Fibroblast of pulmonary artery (primary cell): ENCODE measurements at regions not wholly inside any gene's neighbourhood (a gene's known extent, or its start where the extent isn't known, plus 50 kb on each side); places are given as distances from the start of the nearest gene placed in this dataset.

ENCODE experiments used
- DNase-seq: peaks from one replicate; pipeline ENCODE4 v3.0.0-alpha.2; 2010; ENCODE audit warnings: low read depth
- H3K4me3 ChIP-seq: replicated peaks from 2 replicates; pipeline ENCODE4 v1.5.1; 2011; ENCODE audit warnings: low read depth, mild to moderate bottlenecking, control low read depth, low read length, moderate library complexity
- CTCF ChIP-seq: IDR thresholded peaks from 2 replicates; pipeline ENCODE4 v1.5.1; 2011; ENCODE audit warnings: mild to moderate bottlenecking, control low read depth, low read length, inconsistent platforms; ENCODE audit errors: missing control alignments

DNA sequence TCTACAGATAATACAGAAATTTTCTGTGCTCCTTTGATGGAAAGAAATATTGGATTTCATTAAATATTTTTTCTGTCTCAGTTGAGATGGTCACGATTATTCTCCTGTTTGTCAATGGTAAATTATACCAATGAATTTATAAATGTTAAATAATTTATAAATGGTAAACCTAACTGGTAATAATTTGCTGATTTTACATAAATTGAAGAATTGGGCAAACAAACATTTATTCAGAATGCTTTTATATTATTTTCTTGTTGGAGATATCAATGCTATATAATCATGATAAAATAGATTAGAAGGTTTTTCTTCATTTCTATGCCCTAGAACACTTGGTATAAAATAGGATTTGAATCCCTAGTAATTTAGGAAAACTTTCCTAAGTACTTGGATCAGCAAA lies 597.6 kb upstream of the IGFBP3 start:
- H3K4me3 ChIP-seq: no peak overlapping the region
- TF ChIP-seq CTCF: no peak
- no peak for DNase-seq

GRCh38 chr7:46515844-46516590 lies 594.9 kb upstream of the IGFBP3 start:
- no peak for TF ChIP-seq CTCF
- no peak for DNase-seq

GRCh38 chr7:46513447-46513848 lies 592.4 kb upstream of the IGFBP3 start:
- DNase-seq: no peak
- no peak overlapping the region for H3K4me3 ChIP-seq
- TF ChIP-seq CTCF: no peak

More at GRCh38 chr7:46515844-46516590, 594.9 kb upstream of the IGFBP3 start:
- H3K4me3 ChIP-seq: no peak overlapping the region

- peak; percentile 14 for DNase-seq
- H3K4me3 ChIP-seq: no peak overlapping the region
- TF ChIP-seq CTCF: no peak
Observed at GRCh38 chr7:46512891-46513413, 591.9 kb upstream of the IGFBP3 start.

- H3K4me3 ChIP-seq: no peak overlapping the region
- no peak for DNase-seq
- TF ChIP-seq CTCF: no peak
Observed at GRCh38 chr7:46511442-46512215, 590.6 kb upstream of the IGFBP3 start.

GRCh38 chr7:46508583-46508982 lies 587.5 kb upstream of the IGFBP3 start:
- DNase-seq: no peak
- H3K4me3 ChIP-seq: no peak overlapping the region
- TF ChIP-seq CTCF: no peak

- H3K4me3 ChIP-seq: no peak overlapping the region
- no peak for TF ChIP-seq CTCF
- DNase-seq: no peak
Observed at GRCh38 chr7:46507560-46507959, 586.5 kb upstream of the IGFBP3 start.
